HG03139 (cell line): ENCODE measurements at regions not wholly inside any gene's neighbourhood (a gene's known extent, or its start where the extent isn't known, plus 50 kb on each side); places are given as distances from the start of the nearest gene placed in this dataset.

Experiments used
- ATAC-seq: cut with Tn5 transposase; IDR thresholded peaks from one replicate; pipeline ENCODE4 v1.9.1; 2021; ENCODE audit not compliant: unreplicated experiment

DNA sequence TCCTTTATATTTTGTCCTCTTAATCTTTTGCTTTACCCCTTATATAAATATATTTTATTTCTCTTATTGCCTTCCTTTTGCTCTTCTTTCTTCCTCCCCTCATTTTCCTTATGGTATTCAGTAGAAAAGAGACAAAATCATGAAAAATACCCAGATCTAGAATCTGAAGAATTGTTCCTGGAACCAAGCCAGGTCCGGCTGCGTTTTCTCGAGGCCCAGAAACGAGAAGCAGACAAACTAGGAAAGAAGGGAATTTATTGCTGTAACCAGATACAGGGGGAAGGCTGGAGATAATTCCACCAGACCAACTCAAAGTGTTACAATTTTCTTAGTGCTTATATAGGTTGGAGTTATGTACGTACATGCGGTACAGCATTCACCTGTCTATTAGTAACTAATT lies 328.7 kb downstream of the GABRG1 start:
- ATAC-seq = no peak

DNA sequence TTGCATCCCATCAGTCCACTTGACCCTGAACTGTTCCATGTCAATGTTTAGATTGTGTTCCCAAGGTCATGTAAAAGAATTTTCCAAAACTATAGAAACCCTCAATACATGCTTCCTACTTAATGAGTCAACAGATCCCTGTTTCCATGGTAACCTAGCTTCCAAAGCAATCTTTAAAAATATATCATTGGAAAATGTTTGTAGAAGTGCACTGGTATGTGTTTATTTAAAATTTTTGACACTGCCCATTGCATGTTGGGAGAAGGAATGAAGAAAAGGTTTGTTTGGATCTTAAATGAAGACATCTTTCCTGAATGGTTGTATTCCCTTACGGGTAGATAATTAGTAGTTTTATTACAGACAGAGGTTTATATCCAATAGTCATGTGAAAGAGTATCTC lies 345.3 kb downstream of the GABRG1 start:
- ATAC-seq = no peak

DNA sequence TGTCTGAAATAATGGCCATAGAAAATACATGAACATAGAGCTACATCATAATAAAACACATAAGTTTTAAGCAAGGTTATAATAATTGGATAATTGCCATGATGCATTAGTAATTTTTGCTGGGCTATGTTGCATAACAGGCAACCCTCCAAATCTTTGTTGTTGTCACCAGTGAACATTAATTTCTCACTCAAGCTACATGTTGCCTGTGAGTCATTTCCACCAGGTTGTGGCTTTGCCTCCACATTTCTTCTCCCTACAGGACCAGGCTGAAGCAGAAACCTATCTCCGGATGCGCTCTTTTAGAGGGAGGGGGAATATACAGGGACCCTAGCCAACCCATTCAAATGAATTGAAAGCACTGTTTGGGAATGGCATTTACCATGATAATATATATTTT lies 347.7 kb downstream of the GABRG1 start:
- ATAC-seq = no peak

DNA sequence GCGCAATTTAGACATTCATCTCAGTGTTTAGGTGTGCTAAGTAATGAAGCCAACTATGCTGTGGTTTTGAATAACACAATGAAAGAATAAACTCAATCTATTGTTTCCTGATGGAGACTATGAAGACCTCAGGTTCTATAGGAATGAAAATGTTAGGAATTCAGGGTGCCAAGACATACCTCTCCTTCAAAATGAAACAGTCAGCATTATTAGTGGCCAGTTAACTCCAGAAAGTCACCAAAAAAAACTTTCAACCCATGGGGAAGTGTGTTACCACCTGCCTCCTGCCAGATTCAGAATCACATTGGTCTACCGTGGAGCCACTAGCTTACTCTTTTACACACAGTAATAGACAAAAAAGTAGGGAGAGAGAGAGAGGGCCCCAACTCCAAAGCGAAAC lies 352.9 kb downstream of the GABRG1 start:
- no peak for ATAC-seq

DNA sequence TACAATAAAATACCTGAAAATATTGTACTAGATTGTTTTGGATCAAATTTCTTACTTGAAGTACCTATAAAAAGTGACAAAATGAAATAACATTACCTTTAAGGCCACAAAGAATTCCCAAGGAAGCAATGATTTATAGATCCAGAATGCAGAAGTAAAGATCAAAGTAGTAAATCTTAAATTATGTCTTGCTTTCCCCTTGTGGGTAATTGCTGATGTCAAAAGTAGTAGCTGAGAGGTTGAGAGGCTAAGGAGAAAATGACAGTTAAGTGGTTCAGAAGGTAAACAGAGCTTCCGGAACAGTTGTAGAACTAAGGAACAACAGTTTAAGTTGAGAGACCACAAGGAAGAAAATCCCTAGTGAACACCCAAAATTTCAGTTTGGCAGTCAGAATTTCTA lies 358.3 kb downstream of the GABRG1 start:
- ATAC-seq = no peak

DNA sequence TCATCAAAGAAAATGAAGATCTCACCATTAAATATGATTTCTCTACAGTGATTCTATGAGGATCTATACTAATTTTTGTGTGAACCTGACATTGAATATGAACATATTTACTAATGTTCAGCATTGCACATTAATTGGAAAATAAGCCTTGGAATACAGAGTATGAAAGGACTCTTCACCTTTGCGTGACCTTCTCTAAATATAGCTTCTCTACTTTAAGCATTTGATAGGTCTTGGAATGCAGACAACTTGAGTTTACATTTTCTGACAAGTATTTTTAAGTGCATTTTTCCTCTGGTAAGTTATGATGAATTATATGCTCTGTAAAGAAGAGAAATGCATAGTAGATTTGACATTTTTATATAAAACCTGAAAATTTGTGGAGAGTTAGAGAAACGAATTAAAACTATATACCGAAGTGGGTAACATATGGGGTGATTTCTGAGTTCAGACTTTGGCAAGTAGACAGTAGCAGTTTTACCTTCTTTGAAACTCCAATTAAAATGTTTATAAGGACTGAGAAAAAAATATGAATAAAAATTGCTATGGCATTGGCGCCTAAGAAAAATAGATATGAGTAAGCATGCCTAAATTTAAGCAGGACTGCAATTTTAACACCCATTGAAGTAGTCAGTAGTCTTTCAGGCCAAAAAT lies 371.9 kb downstream of the GABRG1 start:
- ATAC-seq = no peak

DNA sequence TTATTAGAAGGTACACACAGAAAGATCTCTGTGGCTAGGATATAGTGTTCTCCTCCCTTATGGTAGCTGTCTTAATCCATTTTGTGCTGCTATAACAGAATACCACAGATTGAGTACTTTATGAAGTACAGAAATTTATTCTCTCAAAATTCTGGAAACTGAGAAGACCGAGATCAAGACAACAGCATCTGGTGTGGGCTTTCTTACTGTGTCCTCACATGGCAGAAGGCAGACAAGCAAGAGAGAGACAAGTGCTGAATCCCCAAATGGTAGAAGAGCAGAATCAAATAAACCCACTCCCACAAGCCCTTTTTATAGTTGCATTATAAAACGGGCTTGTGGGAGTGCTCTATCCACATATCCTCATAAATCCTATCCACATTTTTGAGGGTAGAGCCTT lies 373.1 kb downstream of the GABRG1 start:
- ATAC-seq = no peak

DNA sequence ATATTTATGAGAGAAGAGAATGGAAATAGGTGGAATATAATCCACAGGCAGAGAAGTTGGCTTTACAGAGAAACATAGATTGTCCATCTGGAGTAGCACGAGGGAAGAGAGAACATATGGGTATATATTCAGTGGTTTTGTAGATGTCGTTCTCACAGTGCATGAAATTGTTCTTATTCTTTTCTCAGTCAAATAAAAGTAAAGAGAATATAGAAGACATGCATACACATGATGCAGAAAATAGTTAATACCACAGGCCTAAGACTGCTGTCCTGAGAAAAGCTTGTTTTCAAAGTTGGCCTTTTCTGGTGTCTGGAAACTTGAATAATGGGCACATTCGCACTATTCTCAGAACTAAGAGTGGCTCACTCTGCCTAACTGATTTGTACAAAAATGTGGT lies 378.1 kb downstream of the GABRG1 start:
- no peak for ATAC-seq

DNA sequence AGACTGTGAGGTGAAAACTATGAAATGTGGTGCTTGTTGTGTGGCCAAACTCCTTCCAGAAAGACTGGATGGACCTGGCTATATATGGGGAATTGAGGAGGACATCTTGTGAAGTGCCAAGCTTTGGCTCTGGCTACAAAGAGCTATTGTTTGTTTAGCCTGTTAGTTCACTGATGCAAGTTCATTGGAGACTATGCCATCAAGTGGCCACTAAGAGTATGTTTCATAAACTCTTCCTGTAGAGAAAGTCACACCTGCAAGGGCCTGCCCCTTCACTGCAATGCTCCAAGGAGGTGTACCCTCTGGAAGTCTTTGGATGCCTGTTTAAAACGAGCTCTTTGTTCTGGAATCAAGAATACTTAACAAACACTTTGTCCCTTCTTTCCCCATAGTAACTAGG lies 382.0 kb downstream of the GABRG1 start:
- no peak for ATAC-seq

DNA sequence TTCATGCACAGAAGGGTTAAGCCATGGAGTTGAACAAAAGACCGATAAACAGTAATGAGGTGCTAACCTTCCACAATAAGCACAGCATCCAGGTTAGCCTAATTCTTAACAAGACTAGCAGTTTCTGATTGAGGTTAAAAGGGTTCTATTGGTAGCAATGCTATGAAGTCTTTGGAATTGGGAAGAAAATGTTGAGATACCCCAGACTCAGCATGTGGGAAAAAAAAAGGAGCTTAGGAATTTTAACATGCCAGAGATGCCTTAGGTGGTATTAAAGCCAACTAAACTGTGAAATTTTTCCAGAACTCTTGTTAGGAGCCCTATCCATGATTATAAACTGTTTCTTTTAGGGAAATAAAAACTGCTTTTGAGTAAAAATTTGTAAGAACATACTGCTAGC lies 391.7 kb downstream of the GABRG1 start:
- ATAC-seq = no peak

DNA sequence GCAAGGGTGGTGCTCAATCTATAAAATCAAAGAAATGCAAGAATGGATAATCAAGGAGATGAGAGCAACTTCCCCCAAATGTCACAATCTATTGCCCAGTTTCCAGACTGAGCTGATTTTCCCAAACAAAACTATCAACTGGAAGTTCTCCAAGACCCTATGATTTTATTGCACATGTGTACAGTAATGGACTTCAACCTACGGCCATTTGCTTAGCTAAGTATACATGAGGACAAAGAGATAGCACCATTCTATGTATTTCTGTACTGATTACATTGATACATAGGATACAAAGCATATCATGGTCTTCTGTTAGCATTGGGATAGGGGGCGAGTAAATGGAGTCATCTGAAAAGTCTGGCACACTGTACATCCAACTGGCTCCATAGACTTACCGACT lies 407.8 kb downstream of the GABRG1 start:
- ATAC-seq = no peak

DNA sequence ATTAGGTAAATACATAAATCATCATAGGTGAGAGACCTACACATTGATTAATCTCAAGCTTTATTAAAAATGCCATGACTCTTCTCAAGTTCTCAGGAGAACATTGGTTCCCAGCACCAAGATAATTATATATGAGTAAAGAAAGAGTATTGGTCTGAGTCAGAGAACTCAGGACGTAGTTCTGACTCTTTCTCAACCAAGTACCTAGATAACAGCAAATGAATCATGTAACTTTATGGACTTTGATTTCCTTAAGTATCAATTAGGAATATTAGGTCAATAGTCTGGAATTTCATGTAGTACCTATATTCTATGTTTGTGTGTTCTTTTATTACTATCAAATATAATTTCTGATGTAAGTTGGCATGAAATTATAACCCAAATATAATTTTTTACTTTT lies 409.9 kb downstream of the GABRG1 start:
- no peak for ATAC-seq

DNA sequence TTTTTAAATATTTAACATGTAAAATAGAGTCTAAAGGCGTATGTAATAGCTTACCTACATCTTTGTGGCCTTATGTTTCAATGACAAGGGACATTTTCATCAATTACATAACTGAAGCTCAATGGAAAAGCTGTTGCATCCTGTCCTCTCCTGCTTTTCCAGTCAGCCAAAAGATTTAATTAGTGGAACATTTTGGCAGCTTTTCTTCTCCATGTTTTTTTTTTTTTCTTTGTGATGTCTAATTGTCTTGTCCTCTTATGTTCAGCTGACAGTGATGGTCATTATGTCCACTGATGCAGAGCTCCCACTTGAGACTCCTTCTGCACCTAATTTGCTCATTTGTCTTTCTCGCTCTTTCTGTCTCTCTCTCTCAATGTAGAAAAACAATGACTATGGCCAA lies 422.2 kb downstream of the GABRG1 start:
- no peak for ATAC-seq

DNA sequence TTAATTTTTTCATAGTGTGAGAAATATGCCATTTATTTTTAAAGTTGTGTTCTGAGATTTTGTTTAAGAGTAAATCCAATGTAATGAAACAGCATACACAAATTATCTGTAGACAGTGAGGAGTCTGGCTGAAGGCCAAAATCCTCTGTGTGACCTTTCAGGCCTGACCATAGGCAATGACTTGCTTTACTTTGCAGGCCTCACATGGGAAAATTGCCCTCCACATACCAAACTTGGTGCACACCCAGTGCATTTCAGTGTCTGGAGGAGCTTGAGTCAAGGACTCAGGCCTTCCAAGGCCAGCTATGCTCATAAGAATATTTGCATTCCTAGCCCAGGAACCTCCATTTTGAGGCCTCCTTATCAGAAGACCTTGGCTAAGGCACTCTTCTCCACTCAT lies 430.1 kb downstream of the GABRG1 start:
- no peak for ATAC-seq

DNA sequence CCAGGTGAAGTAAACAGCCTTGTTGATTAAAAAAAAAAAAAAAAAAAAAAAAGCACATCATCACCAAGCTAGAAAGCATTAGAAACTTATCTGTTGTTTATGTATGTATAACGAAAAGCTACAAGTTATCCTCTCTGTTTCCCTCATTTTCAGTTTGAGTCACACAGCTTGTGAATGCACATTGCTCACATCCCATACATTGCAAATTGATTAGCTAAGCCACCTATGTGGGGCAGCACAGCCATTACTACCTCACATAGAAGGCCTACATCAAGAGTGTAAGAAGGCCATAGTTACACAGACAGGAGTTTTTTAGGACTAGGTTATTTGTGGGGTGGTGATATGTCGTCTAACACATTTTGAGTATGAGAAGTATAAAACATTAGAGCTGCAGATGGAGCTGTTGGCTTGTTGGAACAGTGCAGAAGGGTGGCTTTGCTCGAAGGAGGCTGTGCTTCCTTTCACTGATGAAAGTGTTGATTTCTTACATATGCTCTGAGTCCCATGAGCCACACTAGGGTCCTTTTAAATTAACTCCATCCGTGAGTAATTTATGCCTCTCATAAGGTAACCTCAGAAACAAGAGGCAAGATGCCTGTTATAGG lies 431.6 kb downstream of the GABRG1 start:
- no peak for ATAC-seq

DNA sequence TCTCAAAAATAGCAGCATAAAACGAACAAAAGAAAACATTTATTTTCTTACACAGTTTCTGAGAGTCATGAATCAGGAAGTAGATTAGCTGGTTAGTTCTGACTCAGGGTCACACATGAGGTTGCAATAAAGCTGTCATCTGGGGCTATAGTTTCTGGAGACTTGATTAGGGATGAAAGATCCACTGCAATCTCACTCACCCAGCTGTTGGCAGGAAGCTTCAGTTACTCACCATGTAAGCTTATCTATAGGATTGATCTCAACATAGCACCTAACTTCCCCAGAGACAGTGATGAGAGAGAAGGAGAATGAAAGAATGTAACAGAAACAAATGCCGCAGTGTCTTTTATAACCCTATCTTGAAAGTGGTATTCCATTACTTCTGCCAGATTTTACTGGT lies 435.5 kb downstream of the GABRG1 start:
- ATAC-seq = no peak

DNA sequence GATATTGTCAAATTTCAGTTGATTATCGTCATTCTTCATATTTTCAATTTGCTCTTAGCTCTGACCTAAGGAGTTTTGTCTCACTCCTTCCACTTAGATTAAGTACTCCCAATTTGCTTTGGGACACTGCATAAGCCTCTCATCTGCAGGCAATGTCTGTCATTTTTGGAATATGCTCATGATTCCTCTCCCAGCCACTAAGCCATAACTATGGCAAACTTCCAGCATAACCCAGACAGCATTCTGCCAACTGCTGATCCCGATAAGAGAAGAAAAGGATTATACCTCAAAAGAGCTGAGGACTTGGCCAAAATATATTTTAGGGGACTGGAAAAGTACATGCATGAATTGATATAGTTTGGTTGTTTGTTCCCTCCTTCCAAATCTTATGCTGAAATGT lies 444.4 kb downstream of the GABRG1 start:
- ATAC-seq = no peak

DNA sequence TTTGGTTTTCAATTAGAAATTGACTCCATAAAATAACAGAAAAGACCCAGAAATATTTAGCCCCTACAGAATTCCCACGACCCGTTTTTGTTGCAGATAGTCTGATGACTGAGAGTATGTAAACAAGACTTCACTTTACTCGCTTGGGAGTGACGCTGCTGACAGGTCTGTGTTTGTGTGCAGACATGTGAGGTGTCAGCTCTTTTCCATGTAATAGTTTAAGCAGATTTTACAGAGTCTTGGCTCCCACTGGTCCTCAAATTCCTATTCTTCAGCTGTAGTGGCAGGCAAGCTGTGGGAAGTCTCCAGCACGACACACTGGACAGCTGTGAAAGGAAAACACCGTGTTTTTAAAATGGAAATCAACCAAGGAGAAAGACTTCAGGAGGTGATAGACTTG lies 455.7 kb downstream of the GABRG1 start:
- no peak for ATAC-seq

DNA sequence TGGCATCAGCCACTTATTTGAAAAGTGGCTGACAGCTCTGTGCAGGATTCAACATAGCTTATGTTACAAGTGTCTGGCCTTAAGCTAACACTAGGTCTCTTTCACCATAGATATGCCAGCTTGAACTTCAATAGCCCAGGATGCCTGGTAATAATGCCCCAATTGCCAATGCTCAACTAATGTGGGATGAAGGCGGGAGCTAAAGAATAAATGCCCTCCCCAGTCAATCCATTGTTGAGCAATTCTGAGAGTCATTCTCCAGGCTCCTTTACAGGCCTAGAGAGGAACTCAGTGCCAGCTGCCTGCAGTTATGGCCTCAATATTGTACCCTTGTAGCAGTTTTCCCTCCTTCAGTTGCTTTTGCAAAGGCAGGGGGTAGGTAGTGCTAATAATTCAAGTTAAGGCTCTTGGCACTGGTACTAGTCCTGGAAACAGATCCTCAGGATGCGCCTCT lies 460.2 kb downstream of the GABRG1 start:
- ATAC-seq = no peak

DNA sequence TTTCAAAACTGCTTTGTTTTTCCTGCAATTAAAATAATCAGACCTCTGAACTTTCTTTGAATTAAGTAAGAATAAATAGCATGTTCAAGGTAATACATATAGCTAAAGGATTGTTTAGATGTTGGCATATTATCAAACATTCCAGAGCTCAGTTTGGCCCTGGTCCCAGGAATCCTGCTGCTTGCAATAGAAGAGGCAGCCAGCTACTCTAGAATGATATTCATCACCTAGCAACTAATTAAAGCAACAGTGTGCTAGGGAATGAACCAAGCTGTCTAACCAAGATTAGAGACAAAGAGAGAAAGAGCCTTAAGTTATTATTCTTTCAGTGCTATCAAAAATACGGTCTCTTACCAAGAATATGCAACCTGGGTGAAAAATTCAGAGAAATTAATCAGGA lies 460.9 kb downstream of the GABRG1 start:
- no peak for ATAC-seq

DNA sequence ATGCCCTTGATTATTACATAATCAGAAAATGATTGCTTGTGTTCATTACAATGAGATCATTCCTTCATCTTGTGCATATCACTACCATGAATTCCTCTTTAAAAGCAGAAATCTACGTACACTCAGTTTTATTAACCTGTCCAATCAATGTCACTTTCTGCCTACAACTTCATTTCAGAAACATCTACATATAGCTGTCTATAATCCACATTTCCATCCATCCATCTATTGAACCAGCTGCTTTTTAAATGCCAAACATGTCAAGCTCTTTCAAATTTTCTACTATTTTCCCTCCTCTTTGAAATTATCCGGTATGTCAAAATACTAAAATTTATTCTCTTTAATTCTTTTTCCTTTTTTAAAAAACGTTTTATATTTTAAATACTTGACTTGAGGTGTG lies 462.0 kb downstream of the GABRG1 start:
- ATAC-seq = no peak

DNA sequence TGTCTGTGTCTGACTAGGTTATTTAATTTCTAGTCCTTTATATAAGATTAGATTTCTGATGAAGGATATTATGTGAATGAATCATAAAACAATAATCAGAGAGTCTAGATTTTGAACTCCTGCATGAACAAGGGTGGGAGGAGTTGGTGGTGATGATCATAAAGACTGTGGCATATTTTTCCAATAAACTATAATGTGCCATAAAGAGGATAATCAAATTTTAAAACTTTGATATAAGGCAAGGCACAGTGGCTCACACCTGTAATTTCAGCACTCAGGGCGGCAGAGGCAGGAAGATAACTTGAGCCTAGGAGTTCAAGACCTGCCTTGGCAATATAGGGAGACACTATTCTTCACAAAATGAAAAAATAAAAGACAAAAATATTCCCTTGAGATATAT lies 473.3 kb downstream of the GABRG1 start:
- ATAC-seq = no peak

DNA sequence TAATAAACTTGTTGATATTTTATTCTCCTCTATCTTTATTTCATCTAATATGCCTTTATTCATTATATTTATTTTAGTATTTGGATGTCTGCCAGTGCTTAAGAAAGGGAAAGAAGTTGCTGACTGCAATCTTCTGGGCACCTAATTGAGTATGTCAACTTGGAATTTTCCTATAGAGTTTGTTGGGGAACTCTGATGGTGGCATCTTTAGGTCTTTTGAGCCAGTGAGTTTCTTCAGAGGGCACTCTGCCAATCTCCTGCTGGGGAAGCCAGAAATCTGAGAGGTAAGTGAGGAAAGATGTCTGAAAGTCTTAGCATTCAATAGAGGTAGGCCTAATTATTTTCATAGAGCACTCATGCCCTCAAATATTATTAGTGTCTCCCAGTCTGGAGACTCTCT lies 475.0 kb downstream of the GABRG1 start:
- no peak for ATAC-seq
